ENCODE measurements at regions not wholly inside any gene's neighbourhood (a gene's known extent, or its start where the extent isn't known, plus 50 kb on each side); places are given as distances from the start of the nearest gene placed in this dataset.

DNA sequence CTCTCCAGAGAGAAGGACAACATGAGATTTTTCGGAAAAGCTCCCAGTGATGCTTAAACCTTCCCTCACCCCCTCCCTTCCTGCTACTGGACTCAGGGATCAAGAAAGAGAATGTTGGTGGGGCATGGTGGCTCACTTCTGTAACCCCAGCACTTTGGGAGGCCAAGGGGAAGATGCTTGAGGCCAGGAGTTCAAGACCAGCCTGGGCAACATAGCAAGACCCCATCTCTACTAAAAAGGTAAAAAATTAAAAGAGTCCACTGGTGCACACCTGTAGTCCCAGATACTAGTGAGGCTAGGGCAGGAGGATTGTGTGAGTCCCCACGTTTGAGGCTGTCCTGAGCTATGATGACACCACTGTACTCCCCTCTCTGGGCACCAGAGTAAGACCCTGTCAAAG lies 162.9 kb upstream of the RAB4A start:
- TF ChIP-seq POLR2A (IDR thresholded peaks at IDR 0.05) = no peak
- TF ChIP-seq, protein P1, sequence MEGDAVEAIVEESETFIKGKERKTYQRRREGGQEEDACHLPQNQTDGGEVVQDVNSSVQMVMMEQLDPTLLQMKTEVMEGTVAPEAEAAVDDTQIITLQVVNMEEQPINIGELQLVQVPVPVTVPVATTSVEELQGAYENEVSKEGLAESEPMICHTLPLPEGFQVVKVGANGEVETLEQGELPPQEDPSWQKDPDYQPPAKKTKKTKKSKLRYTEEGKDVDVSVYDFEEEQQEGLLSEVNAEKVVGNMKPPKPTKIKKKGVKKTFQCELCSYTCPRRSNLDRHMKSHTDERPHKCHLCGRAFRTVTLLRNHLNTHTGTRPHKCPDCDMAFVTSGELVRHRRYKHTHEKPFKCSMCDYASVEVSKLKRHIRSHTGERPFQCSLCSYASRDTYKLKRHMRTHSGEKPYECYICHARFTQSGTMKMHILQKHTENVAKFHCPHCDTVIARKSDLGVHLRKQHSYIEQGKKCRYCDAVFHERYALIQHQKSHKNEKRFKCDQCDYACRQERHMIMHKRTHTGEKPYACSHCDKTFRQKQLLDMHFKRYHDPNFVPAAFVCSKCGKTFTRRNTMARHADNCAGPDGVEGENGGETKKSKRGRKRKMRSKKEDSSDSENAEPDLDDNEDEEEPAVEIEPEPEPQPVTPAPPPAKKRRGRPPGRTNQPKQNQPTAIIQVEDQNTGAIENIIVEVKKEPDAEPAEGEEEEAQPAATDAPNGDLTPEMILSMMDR (IDR thresholded peaks at IDR 0.05) = no peak

Measured in right lobe of liver (tissue), 4 donors.